ENCODE measurements at regions not wholly inside any gene's neighbourhood (a gene's known extent, or its start where the extent isn't known, plus 50 kb on each side); places are given as distances from the start of the nearest gene placed in this dataset.

- Histone ChIP-seq H3K4me3 (no peak overlapping the region), H4K20me1 (no peaks in the 10 kb centered on the region), H3K27ac (no peak overlapping the region), H3K9ac (no peak overlapping the region), H3K4me2 (no peak overlapping the region), H3K36me3 (no peaks in the 10 kb centered on the region), H3K4me1 (peaks cover 0 to 9% (median 5%) of the 10 kb centered on the region in 10 experiments; a peak in 9 of 20 replicates), H3K27me3 (no peaks in the 10 kb centered on the region), H3K9me3 (replicated peaks in 1 of 11) (no peaks in the 10 kb centered on the region)
- TF ChIP-seq Cebpa-rat (IDR thresholded peaks at IDR 0.05): no peak
Measured at GRCh38 chr11:106463796-106464201, 386.3 kb downstream of the AASDHPPT start.

- H3K9me3 ChIP-seq (replicated peaks in 1 of 11): no peaks in the 10 kb centered on the region
- TF ChIP-seq Cebpa-rat (IDR thresholded peaks at IDR 0.05): no peak
- H3K27ac ChIP-seq: no peak overlapping the region
- H3K4me1 ChIP-seq: peaks cover 0 to 9% (median 5%) of the 10 kb centered on the region in 10 experiments; a peak in 8 of 20 replicates
- no peaks in the 10 kb centered on the region for H4K20me1 ChIP-seq
- H3K27me3 ChIP-seq: no peaks in the 10 kb centered on the region
- H3K4me2 ChIP-seq: no peak overlapping the region
- no peaks in the 10 kb centered on the region for H3K36me3 ChIP-seq
- no peak overlapping the region for H3K9ac ChIP-seq
- no peak overlapping the region for H3K4me3 ChIP-seq
Measured at GRCh38 chr11:106464728-106465127, 387.3 kb downstream of the AASDHPPT start.

- H3K27me3 ChIP-seq: no peaks in the 10 kb centered on the region
- H3K9me3 ChIP-seq (replicated peaks in 1 of 11): no peaks in the 10 kb centered on the region
- H3K36me3 ChIP-seq: no peaks in the 10 kb centered on the region
- TF ChIP-seq Cebpa-rat (IDR thresholded peaks at IDR 0.05): no peak
- H3K4me3 ChIP-seq: no peak overlapping the region
- no peak overlapping the region for H3K4me2 ChIP-seq
- no peak overlapping the region for H3K27ac ChIP-seq
- H3K9ac ChIP-seq: no peak overlapping the region
- no peaks in the 10 kb centered on the region for H4K20me1 ChIP-seq
- H3K4me1 ChIP-seq: peaks cover 0 to 2% (median 0%) of the 10 kb centered on the region in 10 experiments; a peak in 1 of 20 replicates
Measured at GRCh38 chr11:106466521-106467080, 389.1 kb downstream of the AASDHPPT start.

- Histone ChIP-seq H3K4me3 (no peak overlapping the region), H3K9ac (no peak overlapping the region), H3K27me3 (no peaks in the 10 kb centered on the region), H3K9me3 (replicated peaks in 1 of 11) (no peaks in the 10 kb centered on the region), H3K27ac (no peak overlapping the region), H4K20me1 (no peaks in the 10 kb centered on the region), H3K36me3 (no peaks in the 10 kb centered on the region), H3K4me1 (no peaks in the 10 kb centered on the region), H3K4me2 (no peak overlapping the region)
- no peak for TF ChIP-seq Cebpa-rat (IDR thresholded peaks at IDR 0.05)
Measured at GRCh38 chr11:106467501-106467900, 390.0 kb downstream of the AASDHPPT start.

- Histone ChIP-seq H3K27me3 (no peaks in the 10 kb centered on the region), H3K9ac (no peak overlapping the region), H3K4me2 (no peak overlapping the region), H3K4me1 (no peaks in the 10 kb centered on the region), H3K27ac (no peak overlapping the region), H3K36me3 (no peaks in the 10 kb centered on the region), H3K4me3 (no peak overlapping the region), H4K20me1 (no peaks in the 10 kb centered on the region), H3K9me3 (replicated peaks in 1 of 11) (no peaks in the 10 kb centered on the region)
- TF ChIP-seq Cebpa-rat (IDR thresholded peaks at IDR 0.05): no peak
Measured at GRCh38 chr11:106468086-106468485, 390.6 kb downstream of the AASDHPPT start.

GRCh38 chr11:106468531-106468930 lies 391.1 kb downstream of the AASDHPPT start:
- Histone ChIP-seq H3K4me2 (no peak overlapping the region), H3K9me3 (replicated peaks in 1 of 11) (no peaks in the 10 kb centered on the region), H3K4me1 (no peaks in the 10 kb centered on the region), H3K27ac (no peak overlapping the region), H4K20me1 (no peaks in the 10 kb centered on the region), H3K27me3 (no peaks in the 10 kb centered on the region), H3K36me3 (no peaks in the 10 kb centered on the region), H3K9ac (no peak overlapping the region), H3K4me3 (no peak overlapping the region)
- TF ChIP-seq Cebpa-rat (IDR thresholded peaks at IDR 0.05): no peak

GRCh38 chr11:106470230-106470629 lies 392.8 kb downstream of the AASDHPPT start:
- Histone ChIP-seq H3K27ac (no peak overlapping the region), H3K4me3 (no peak overlapping the region), H3K9me3 (replicated peaks in 1 of 11) (peaks cover 0 to 6% (median 0%) of the 10 kb centered on the region in 11 experiments; a peak in 1 of 22 replicates), H3K4me2 (no peak overlapping the region), H3K4me1 (no peaks in the 10 kb centered on the region), H3K9ac (no peak overlapping the region), H3K36me3 (no peaks in the 10 kb centered on the region), H4K20me1 (no peaks in the 10 kb centered on the region), H3K27me3 (no peaks in the 10 kb centered on the region)
- TF ChIP-seq Cebpa-rat (IDR thresholded peaks at IDR 0.05): no peak

GRCh38 chr11:106471276-106471675 lies 393.8 kb downstream of the AASDHPPT start:
- H3K9ac ChIP-seq: no peak overlapping the region
- no peaks in the 10 kb centered on the region for H4K20me1 ChIP-seq
- no peak overlapping the region for H3K4me2 ChIP-seq
- TF ChIP-seq Cebpa-rat (IDR thresholded peaks at IDR 0.05): no peak
- no peak overlapping the region for H3K27ac ChIP-seq
- H3K9me3 ChIP-seq (replicated peaks in 1 of 11): peaks cover 0 to 6% (median 0%) of the 10 kb centered on the region in 11 experiments; a peak in 1 of 22 replicates
- H3K27me3 ChIP-seq: no peaks in the 10 kb centered on the region
- H3K36me3 ChIP-seq: no peaks in the 10 kb centered on the region
- H3K4me3 ChIP-seq: no peak overlapping the region
- no peaks in the 10 kb centered on the region for H3K4me1 ChIP-seq

GRCh38 chr11:106473089-106473722 lies 395.7 kb downstream of the AASDHPPT start:
- no peak overlapping the region for H3K27ac ChIP-seq
- H3K9me3 ChIP-seq (replicated peaks in 1 of 11): peaks cover 0 to 6% (median 0%) of the 10 kb centered on the region in 11 experiments; a peak in 1 of 22 replicates
- no peaks in the 10 kb centered on the region for H4K20me1 ChIP-seq
- no peak overlapping the region for H3K9ac ChIP-seq
- no peak overlapping the region for H3K4me2 ChIP-seq
- no peaks in the 10 kb centered on the region for H3K4me1 ChIP-seq
- no peaks in the 10 kb centered on the region for H3K36me3 ChIP-seq
- H3K4me3 ChIP-seq: no peak overlapping the region
- no peak for TF ChIP-seq Cebpa-rat (IDR thresholded peaks at IDR 0.05)
- no peaks in the 10 kb centered on the region for H3K27me3 ChIP-seq

GRCh38 chr11:106474274-106474673 lies 396.8 kb downstream of the AASDHPPT start:
- Histone ChIP-seq H4K20me1 (no peaks in the 10 kb centered on the region), H3K9me3 (replicated peaks in 1 of 11) (peaks cover 0 to 6% (median 0%) of the 10 kb centered on the region in 11 experiments; a peak in 1 of 22 replicates), H3K4me3 (no peak overlapping the region), H3K27me3 (no peaks in the 10 kb centered on the region), H3K36me3 (no peaks in the 10 kb centered on the region), H3K9ac (no peak overlapping the region), H3K4me2 (no peak overlapping the region), H3K4me1 (no peaks in the 10 kb centered on the region), H3K27ac (no peak overlapping the region)
- no peak for TF ChIP-seq Cebpa-rat (IDR thresholded peaks at IDR 0.05)
